ENCODE measurements at regions not wholly inside any gene's neighbourhood (a gene's known extent, or its start where the extent isn't known, plus 50 kb on each side); places are given as distances from the start of the nearest gene placed in this dataset.

DNA sequence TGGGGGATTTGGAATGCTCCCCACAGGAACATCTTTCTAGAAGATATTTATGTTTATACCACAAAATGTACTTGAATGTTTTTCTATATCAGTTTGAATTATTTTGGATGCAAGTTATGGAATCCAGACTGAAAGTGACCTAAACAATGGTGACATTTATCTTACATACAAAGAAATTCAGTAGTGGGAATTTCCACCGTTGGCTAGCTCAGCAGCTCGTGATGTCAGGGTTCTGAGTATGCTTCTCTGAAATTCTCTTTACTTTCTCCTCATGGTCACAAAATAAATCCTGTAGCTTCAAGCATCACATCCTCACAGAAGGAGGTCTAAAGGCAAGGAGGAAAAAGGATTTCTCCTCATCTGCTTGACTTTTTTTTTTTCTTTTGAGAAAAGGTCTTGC lies 105.3 kb downstream of the AKAIN1 start:
- DNase-seq (ENCODE audit: low spot score), result no peak

GRCh38 chr18:5075297-5075696 lies 121.8 kb downstream of the AKAIN1 start:
- no peak for DNase-seq (ENCODE audit: low spot score)

DNA sequence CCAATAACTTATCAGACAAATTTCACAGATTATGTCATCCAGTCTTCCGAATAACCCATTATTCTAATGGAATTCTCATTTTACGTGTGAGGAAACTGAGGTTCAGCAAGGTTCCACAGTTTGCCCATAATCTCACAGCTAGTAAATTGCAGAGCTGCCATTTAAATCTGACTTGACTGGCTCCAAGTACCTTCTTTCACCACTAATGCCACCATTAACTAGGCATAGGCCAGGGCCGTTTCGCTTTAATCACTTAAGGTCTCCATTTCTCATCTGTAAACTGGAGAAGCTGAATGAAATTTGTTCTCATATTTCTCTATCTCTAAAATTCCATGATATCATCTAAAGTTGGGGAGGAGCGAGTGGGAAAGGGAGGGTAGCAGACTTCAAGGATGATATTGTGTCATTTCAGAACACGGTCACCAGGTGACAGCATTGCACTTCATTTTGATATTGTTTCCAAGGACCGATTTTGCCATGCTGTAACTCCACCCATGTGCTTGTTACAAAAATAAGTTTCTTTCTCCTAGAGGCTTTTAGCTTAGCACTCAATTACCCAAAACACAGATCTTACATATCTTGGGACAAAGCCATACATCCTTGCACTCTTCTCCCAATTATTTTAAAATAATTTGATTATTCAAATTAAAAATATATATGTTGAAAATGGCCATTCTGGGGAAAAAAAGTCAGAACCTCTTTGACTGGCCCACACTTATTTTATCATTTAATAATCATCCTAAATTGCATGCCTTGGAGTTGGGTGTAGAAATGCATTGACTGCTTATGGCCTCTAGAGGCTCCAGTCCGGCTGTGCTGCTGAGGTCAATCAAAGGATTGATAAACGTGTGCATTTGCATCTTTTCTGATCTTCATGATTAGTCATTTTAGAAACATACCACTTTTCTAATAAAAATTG lies 123.8 kb downstream of the AKAIN1 start:
- peak; percentile 42 for DNase-seq (ENCODE audit: low spot score)

GRCh38 chr18:5068851-5069250 lies 128.2 kb downstream of the AKAIN1 start:
- no peak for DNase-seq (ENCODE audit: low spot score)

- DNase-seq (ENCODE audit: low spot score), result peak; percentile 6
These were observed 130.6 kb downstream of the AKAIN1 start for GRCh38 chr18:5066380-5066977.

DNA sequence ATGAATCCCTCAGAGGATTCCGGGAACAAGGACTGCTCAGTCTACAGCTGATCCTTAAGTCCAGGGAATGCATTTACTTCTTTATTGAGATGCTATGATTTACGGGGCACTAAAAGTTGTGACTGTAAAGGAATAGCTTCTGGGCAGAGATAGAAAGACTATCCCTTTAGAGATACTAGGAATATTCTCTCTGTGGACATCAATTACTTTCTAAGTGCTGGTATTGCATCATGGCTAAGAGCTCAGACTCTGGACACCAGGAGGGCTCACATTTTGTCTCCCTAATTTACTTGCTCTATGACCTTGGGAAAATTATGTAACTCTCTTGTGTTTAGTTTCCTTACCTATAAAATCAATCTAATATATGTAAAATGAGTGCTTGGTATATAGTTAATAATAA lies 131.4 kb downstream of the AKAIN1 start:
- no peak for DNase-seq (ENCODE audit: low spot score)

DNA sequence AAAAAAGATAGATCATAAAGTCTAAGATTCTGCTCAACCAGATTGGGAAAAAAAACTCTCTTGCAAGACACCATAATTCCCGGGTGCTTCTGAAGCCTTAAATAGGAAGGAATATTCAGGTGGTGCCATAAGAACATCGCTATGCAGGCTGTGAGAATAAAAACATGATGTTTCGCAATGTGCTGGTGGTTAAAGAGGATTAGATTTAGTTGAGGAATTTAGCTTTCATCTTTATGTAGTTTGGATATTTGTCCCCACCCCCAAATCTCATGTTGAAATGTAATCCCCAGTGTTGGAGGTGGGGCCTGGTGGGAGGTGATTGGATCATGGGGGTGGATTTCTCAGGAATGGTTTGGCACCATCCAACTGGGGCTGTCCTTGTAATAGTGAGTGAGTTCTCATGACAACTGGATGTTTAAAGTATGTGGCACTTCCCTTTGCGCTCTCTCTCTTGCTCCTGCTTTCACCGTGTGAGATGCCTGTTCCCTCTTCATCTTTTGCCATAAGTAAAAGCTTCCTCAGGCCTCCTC lies 132.2 kb downstream of the AKAIN1 start:
- DNase-seq (ENCODE audit: low spot score), result no peak

DNA sequence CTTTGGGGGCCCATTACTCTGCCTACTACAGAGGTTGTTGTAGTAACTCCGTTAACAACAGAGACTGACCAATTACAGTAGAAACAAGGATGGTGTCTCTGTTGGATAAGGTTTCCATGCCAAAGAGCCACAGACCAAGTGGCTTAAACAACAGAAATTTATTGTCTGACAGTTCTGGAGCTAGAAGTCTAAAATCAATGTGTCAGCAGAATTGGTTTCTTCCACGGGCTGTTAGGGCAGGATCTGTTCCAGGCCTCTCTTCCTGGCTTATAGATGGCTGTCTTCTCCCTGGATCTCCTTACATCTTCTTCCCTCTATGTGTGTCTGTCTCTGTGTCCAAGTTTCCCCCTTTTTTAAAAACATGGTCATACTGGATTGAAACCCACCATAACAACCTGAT lies 135.3 kb downstream of the AKAIN1 start:
- no peak for DNase-seq (ENCODE audit: low spot score)

- DNase-seq (ENCODE audit: low spot score), result no peak
These were observed 136.5 kb downstream of the AKAIN1 start for GRCh38 chr18:5060543-5060942.

DNA sequence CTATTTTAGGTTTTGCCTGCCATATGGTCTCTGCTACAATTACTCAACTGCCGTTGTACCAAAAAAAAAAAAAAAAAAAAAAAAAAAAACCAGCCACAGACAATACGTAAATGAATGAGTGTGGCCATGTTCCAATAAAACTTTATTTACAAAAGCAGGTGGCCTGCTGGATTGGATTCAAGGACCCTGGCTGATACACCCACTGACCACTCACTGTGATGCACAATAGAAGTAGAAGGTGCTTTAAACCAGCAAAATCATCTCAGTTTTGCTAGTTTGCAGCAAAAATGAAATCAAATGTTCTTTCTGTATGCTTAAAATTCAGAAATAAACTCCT lies 137.4 kb downstream of the AKAIN1 start:
- no peak for DNase-seq (ENCODE audit: low spot score)

DNA sequence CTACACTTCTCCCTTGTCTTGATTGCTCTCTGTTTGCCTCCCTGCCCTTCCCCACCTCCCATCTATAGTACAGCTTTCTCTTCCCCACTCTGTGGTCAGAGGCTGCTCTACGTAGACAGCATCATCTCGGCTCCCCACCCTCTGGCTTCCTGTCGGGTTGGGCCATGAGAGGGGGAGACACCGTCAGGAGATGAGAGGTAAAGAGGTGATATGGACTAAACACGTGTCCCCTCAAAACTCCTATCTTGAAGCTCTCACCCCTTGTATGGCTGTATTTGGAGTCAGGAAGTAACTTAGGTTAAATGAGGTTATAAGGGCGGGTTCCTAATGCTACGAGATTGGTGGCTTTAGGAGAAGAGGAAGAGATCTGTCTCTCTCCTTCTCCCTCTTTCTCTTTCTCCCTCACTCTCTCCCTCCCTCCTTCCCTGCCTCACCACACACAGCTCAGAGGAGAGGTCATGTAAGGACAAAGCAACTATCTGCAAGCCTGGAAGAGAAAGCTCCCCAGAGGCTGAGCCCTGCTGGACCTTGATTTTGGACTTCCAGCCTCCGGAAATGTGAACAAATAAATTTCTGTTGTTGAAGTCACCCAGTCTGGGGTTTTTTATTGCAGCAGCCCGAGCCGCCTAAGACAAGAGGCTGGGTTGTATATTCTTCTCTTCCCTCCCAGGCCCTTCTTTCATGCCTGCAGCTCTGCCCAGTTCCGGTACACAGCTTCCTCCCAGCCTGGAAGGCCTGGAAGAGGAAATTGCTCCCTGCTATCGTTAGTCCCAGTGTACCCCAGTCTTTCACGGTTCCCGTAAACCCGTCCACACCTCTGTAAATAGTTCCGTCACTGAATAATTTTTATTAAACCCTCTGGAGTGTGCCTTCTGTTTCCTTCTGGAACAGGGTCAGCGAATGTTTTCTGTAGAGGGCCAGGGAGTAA lies 138.0 kb downstream of the AKAIN1 start:
- no peak for DNase-seq (ENCODE audit: low spot score)

DNA sequence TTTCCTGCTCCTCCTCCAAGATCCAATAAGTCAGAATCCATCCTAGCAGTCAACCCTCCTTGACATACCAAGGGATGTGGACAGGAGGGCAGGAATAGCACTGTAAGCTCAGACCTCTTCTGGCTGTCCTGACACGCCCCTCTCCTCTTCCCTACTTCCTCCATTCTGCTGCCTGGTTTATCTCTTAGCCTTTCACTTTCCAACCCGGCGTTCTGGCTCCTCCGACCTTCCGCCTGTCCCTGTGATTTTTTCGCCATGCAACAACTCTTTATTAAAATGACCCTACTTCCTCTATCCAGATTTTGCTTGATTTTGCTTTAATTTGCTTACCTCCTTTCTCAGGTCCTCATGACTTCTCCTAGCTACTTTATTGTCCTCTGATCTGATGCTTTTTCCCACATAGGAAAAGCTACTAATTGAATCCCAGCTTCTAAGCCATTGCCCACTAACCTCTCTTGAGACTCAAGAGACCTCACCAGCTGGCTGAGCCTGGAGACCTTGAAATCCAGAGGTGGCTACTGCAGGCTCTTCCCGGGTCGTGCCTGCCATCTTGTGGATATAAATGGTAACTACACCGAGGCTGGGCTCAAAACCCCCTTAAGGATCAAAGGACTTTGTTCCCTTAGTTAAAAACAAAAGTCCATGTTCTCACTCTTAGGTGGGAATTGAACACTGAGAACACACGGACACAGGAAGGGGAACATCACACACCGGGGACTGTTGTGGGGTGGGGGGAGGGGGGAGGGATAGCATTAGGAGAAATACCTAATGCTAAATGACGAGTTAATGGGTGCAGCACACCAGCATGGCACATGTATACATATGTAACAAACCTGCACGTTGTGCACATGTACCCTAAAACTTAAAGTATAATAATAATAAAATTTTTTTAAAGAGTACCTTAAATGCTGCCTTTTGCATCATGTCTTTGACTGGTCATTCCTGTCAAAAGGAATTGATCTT lies 139.4 kb downstream of the AKAIN1 start:
- peak; percentile 52 for DNase-seq (ENCODE audit: low spot score)

DNA sequence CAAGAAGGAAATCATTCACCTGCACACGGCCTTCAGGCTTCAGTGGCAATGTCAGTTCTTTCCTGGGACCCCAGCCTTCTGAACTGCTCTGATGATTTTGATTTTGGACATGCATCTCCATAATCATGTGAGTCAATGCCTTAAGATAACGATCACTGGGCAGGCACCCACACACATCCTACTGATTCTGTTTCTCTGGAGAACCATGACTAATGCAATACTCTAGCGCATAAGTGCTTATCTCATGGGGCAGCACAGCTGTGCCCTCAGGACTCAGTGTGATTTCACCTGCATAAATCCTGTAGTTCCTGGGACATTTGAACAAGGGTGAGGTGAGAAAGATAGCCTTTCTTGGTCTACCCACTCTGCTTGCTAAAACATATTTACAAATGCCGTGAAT lies 144.6 kb downstream of the AKAIN1 start:
- DNase-seq (ENCODE audit: low spot score), result no peak

- DNase-seq (ENCODE audit: low spot score), result no peak
These were observed 145.8 kb downstream of the AKAIN1 start for GRCh38 chr18:5051207-5051606.

DNA sequence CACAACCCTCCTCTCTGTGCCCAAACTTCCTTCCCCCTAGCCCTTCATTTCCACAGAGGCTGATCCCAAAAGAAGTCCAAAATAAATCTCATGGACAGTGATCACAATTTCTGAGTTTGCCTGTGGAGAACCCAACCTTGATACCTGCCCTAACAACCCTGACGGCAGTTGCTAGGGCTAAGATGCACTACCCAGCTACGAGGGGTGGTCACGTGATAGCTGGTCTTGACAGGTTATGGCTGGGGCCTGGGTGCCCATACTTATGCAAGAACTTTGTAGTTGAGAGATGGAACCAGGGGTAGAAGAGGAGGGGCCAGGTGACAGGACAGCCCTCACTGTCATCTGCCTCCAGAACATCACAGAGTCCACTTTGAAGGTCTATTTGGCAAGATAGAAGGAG lies 147.9 kb downstream of the AKAIN1 start:
- DNase-seq (ENCODE audit: low spot score), result no peak

DNA sequence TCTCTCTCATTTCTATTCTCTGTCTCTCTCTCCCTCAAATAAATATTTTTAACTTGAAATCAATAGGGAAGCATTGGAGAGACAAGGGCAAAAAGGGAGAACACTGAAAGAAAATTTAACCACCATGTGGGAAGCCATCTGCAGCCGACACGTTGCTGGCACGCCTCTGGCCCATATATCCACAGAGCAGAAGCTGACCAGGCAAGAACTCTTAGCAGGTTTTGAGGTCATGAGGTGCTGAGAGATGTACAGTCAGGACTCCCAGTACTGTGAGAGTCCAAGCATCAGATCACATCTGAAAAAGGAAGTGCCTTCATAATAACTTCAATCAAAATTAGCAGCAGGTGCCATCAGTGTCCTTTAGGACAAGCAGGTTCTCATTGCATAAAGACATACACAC lies 156.6 kb downstream of the AKAIN1 start:
- DNase-seq (ENCODE audit: low spot score), result no peak

- DNase-seq (ENCODE audit: low spot score), result no peak
These were observed 160.5 kb downstream of the AKAIN1 start for GRCh38 chr18:5036523-5036922.

GRCh38 chr18:5031216-5031615 lies 165.8 kb downstream of the AKAIN1 start:
- no peak for DNase-seq (ENCODE audit: low spot score)

GRCh38 chr18:5030636-5031035 lies 166.4 kb downstream of the AKAIN1 start:
- no peak for DNase-seq (ENCODE audit: low spot score)

DNA sequence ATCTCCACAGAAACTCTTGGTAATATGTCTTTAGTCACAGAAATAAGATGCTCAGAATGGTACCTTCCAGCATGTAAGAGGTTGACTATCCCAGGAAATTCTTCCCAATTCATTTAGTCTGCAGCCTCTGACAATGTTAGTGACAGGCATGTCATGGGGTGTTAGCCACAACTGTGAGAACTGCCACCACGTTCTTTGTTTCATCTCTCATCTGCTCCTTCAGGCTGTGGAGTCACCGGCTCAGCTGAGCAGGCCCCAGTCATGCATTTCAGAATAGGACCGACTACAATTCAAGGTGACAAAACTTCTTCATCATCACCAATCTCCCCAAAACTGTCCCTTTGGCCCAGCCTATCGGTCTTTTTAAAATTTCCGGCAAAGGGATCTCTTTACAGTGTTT lies 167.5 kb downstream of the AKAIN1 start:
- DNase-seq (ENCODE audit: low spot score), result no peak

DNA sequence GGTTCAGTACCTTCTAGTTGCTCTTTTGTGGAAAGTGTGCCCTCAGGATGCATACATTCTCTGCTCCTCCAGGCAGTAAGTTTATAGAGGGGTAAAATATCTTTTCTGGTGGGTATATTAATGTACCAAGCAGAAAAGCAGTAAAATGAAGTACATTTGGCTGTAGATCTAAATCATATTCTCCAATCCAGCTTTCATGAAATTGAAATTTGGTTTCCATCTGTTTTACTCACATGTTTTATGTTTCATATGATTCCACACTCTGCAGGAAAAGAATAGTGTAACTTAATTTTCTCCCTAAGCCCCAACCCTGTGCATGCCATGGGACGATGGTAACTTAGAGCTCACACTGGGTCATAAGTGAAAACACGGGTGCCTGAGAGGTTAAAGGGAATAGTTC lies 172.3 kb downstream of the AKAIN1 start:
- no peak for DNase-seq (ENCODE audit: low spot score)

All from kidney tubule cell (primary cell).